HG03520 (cell line): ENCODE measurements at regions not wholly inside any gene's neighbourhood (a gene's known extent, or its start where the extent isn't known, plus 50 kb on each side); places are given as distances from the start of the nearest gene placed in this dataset.
"Not testable (repeated sequence)": the region's sequence is repeated elsewhere in the genome, so short reads cannot be mapped to it uniquely, and the experiment has no call there.

Source experiments
- ATAC-seq: cut with Tn5 transposase; IDR thresholded peaks from one replicate; pipeline ENCODE4 v1.9.1; 2021; ENCODE audit warnings: mild to moderate bottlenecking, moderate library complexity; ENCODE audit not compliant: unreplicated experiment

DNA sequence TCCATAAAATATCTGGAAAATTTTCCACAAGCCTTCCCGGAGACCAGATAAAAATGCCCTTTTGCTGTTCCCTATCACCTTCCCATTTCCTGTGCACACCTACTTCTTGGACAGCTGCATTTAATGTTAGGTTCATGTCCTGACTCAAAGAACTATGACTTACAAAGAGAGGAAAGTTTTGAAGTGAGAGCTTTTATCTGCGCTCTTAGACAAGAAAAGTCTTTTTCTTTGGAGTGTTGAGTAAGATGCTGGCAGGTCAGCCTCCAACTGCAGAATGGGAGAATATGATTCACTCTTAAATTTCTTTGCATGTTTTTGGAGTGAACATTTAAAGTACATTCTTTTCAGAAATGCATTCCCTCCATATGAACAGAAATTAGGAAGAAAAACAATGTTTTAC is 147.3 kb upstream of the DPH6 start:
- ATAC-seq: no peak

DNA sequence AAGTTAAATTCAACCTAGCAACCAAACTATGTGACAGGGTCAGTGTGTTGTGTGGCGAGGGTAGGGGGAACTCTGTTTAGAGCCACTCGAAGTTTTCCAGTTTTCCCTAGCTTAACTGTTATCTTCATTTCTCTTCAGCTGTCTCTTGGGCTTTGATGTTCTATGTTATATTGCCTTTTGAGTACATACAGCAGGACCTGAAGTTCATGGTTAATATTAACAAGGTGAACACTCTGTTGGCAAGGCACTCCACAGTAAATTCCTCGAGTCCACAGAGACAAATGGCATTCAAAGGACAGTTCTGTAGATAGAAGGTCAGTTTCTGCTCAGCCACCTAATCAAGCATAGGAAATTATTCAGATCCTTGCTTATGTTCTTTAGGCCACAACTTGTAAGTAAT is 147.9 kb upstream of the DPH6 start:
- no peak for ATAC-seq

DNA sequence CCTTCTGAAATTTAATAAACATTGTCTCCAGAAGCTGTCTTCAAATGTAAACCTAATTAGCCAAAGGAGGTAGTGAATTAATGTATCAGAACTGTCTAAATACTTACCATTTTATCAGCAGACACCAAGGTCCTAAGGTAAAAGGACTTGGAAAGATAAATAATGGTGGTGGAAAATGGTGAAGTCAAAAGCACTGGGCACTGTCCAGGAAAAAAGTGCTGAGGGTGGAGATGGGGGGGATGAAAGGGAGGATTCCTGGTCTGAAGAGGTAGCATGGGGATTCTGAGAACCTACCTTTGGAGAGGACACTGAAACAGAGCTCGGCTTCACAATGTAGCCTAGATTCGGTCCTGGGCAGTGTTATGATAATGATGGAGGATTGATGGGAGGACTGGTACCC is 149.0 kb upstream of the DPH6 start:
- ATAC-seq: no peak

DNA sequence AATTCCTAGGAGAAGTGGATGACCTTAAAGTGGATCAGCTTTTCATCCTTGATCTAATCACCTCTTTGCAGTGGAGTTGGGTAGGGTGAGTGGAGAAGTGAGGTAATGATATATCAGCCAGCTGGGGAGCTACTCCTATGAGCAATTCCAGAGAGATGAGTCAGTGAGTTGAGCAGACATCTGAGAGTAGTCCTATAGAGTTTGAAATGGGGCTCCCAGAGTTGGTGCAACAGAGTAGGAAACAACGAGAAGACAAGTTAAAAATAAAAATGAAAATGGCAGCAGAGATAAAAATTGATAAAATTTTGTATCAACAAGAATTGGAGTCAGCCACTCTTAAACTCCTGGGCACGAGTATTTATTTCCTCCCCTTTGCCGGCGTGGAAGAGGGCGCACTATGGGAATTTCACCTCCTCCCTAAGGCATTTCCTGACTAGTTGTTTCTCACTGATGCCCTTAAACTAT is 150.8 kb upstream of the DPH6 start:
- no peak for ATAC-seq

DNA sequence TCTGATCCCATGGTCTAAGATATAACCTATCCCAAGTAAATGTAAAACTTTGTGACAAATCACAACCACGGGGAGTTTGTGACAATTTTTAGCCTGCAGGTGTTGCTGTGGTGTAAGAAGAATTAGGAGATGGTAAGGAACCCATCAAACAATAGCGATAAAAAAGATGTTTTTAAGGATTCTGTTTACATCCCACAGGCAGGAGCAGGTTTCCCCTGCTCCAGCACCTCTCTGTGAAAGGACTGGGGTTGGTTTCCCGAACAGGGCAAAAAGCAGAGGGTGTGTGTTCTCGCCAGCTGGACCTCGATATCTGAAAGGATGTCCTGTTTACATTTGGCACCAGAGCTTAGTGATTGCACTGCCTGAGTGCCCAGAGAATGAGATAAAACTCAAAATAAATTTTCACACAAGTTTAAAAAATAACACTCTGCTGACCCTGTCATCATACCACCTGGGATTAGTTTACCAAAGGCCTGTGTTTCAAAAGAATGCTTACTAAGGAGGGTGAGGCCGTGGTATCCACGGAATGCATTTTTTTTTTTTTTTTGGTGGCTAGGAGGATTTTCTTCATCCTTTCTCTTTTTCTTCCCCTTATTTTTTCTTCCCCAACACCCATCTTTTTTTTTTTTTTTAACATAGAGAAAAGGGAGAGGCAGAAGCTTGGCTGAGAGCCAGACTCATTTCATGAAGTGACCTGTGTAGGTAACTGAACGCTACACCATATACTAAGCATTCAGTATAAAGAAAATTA is 151.8 kb upstream of the DPH6 start:
- no peak for ATAC-seq

DNA sequence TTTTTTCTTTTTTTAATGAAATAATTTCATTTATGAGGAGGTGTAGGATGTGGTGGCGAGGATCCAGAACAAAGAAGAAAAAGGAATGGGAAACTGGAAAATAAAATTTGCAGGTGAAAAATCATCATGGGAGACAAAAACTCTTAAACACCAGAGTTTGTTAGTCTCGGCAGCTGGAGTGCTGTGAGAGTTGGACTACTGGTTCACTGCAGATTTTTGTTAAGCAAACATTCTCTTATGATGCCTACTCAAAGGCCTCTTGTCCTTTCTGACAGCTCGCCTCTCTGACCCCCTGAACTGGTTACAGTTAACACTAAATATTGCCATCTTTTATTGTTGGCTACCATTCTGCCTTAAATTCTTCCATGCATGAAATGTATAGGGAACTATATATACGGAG is 152.4 kb upstream of the DPH6 start:
- no peak for ATAC-seq

DNA sequence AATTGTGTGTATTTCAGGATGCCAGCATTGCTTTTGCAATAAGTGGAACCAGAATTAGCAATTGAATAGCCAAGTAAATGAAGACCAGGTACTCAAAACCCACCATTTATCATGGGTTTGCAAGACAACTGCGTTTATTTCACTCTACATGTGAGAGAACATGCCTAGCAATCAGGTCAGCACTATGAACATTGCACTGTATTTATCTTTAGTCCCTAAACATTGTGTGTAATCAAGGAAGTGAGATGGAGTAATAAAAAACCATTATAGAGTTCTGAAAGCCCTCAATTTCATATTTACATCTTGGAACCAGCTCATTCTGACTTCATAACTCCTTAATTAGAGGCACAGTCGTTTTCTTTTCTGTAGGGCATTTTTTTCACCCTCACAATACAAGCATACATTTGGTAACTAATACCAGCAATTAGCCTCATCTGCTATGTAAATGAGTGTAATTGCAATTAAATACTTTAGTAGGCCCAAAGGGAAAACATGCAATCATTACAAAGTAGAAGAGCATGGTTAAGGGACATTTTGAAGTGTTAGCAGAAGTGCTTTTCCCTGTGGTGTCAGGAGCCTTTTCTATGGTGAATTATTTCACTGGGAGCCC is 153.1 kb upstream of the DPH6 start:
- no peak for ATAC-seq

DNA sequence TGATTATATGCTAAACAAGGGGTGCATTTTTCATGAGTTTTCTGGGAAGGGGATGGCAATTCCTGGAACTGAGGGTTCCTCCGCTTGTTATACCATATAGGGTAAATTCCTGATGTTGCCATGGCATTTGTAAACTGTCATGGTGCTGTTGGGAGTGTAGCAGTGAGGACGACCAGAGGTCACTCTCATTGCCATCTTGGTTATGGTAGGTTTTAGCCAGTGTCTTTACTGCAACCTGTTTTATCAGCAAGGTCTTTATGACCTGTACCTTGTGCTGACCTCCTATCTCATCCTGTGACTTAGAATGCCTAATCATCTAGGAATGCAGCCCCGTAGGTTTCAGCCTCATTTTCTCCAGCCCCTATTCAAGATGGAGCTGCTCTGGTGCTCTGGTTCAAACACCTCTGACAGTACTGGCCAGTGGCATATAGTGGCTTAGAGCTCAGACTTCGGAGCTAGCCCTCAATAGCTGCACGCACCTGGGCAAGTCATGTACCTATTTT is 154.2 kb upstream of the DPH6 start:
- ATAC-seq: not testable (repeated sequence)

DNA sequence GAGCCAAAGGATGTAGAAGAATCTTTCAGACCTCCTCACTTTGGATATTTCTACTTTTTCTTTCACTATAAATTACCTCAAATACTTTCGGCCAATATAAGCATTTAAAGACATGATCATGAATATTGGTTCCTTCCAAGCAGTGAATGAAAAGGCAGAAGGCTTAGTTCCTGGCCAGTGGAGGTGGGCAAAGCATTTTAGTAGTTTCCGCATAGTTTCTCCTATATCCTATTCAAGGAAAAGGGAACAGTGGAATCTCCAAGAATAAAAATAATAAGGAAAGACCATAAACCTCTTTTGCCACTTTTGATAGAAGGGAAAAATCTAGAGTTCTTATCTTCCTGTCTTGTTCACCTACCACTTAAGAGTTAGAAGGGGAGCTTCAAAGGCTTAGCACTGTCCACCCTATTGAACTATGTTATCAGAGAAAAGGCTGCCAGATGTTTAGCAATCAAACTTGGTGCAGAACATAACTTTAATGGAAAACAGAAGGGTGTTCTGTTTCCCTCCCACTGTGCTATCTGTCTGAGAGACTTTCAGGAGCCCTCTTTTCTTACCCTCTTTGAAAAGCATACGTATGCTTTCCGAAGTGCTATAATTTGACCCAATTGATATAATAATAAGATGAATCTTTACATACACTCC is 155.6 kb upstream of the DPH6 start:
- ATAC-seq: no peak

DNA sequence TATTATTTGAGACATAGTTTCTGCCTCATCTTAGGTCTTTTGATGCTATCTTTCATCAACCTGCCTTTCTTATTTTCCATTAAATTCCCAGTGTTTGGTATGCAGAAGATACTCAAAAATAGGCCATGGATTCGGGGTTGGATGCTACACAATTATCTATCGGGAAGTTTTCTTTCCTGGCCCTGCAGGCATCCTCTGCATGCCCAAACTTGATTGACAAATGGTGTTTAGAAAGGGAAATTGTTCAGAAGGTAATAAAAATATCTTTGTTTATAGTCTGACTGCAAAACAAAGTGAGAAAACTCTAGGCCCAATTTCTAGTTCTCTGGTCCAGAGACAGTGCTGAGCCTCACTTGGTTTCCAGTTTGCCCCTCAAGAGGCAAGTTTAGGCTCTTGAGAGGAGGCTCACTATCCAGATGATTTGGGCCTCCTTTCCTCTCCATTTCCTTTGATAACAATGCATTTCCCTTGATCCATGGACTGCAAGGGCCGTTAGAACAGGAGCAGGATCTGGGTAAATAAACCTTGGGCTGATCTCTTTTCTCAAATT is 157.1 kb upstream of the DPH6 start:
- no peak for ATAC-seq

DNA sequence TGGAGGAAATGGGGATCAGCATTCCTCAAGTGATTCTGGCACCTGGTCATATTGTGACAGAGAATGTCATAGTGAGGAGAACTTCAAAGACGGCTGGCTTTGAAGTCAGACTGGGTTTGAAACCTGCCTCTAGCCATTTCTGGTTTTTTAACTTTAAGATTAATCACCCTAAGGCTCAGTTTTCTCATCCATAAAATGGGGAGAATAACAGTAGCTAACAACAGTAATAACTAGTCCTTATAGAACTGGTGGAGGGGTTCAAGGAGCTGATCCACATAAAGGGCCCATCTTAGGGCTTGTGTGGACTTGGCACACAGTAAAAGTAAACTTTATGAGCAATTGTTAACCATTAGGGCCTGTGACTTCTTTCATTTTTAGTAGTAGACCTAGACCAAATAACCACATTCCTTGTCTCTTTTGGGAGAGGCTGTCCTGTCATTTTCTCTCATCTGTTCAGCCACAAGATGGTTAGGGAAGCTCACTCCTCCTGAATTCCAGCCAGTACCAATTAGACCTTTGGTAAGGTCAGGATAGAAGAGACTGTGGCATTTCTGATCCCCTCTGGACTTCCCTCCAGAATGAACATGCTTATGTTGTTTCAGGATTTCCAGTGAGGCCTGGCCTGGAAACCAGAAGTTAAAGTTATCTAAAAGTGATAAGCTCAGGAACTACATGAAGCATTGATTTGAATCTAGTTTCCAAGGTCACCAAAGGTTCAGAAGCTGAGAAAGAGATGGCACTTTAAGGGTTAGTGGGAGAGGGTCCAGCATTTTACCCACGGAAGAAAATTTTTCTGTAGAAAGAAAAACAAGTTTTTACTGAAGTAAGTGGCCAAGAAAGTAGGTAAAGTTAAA is 159.3 kb upstream of the DPH6 start:
- no peak for ATAC-seq

DNA sequence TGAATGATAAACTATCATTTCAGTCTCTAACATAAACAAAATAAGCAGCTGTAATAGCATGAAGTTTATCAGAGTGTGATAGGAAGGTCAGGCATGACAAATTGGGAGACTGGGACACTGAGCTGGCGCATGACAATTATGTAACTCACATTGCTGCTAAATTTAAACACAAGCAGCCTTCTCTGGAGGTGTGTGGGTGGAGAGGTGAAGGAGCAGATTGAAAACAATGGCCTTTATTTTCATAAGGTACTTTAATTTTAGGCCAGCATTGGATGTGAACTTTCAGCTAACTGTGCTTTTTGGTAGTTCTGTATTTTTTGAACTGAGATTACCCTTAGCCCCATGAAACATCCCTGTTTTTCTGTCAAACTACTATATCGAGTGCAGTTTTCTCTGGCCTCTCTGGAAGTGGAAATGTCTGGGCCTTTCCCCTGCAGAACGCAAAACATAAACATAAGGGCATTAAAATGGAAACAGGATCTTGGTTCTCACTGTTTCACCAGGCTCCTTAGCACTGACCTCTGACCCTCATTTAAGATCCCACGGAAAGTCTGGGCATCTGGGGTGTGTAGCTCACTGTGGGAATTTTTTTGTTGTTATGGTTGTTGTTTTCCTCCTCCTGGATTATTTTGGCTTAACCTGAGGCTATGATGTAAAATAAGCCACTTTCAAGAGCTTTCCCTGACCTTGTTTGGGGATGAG is 160.1 kb upstream of the DPH6 start:
- ATAC-seq: no peak

DNA sequence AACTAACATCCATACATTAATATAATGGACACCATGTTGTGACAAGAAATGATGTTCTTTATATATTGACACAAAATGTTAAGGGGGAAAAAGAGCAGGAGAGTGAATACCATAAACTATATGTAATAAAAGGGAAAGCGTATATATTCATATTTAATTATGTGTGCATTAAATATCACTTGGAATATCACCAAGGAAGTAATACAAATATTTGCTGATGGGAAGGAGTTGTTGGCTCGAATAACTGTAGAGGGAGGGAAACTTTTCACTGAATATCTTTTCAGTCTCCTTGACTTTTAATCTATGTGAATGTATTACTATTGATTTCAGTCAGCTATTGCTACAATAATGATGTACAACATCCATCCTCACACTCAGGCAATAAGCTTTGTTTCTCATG is 167.0 kb upstream of the DPH6 start:
- ATAC-seq: no peak

DNA sequence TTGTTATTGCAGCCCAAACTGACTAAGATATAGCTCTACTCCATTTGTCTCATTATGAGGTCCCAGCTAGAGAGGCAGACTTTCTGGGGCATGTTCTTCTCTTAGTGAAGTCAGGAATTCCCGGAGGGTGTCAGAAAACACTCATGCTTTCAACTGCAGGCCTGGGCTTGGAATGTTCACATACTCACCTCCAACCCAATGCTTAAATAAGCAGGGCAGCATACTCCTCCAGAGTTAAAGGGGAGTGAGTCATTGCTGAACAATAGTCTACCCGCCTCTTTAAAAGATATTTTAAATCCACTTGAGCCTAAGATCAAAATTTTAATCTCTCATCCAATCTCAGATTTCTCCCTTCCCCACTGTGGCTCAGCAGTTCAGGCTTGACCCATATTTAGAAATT is 167.8 kb upstream of the DPH6 start:
- ATAC-seq: no peak

DNA sequence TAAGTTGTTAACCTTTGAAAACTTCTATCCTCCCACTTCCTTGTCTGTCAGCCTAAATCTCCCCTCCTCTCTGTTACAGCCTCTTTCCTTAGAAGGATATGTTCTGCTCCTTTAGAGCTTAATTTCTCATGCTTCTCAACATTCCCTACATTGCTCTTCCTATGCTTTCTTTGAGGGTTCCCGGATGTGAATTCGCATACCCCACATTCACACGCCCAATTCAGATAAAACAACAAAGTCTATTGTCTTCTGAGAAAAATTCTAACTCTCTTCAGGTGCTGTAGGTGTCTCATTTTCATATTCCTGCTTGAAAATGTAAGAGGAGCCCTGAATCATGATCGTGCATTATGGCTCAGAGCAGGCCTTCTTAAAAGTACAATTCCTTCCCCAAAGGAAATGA is 171.8 kb upstream of the DPH6 start:
- no peak for ATAC-seq

DNA sequence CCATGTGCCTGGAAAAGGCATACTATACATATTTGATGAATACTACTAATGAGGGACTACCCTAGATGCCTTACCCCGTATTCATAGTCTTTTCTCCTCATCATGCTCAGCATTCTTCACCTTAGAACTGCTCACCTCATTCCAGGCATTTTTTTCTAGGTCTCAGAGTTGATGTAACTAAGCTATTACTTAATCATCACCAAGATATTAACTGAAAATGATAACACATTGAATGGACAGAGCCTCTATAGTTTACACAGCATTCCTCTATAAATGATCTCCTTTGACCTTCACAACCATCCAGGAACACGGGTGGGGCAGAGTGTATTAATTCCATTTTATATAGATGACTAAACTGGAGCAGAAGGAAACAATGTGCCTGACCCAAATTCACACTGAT is 174.1 kb upstream of the DPH6 start:
- ATAC-seq: no peak

DNA sequence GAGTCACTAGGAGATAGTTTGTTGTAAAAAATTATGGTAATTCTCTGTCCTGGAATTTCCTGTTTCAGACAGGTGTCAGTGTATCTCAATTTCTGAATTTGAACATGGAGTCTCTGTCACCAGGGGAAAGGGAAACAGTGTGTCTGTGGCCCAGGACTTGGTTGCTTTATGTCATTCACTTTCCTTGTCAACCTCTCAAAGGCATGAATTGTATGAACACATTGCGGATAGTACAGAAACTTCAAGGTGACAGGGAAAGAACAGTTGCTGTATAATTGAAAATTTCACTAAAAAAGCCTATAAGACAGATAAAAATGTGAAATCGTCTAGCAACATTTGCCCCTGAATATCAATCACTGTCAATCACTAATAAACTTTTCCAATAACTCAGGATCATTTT is 175.0 kb upstream of the DPH6 start:
- ATAC-seq: no peak

DNA sequence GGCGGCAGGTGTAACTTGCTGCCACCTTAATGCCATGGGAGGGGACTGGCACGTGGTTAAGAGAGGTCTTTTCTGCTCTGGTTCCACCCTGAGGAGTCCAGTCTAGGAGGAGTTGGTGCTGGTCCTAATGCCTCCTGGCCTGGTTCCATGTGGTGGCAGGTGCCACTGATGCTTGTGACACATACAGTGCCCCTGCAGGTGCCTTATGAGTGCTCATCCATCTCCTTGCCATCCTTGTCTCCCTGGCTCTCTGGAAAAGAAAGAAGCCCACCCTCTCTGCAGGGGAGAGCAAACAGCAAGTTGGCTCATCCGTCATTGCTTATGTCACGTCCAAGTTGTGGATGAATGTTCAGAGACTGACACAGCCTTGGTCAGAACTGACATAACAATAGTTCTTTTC is 175.8 kb upstream of the DPH6 start:
- ATAC-seq: no peak

DNA sequence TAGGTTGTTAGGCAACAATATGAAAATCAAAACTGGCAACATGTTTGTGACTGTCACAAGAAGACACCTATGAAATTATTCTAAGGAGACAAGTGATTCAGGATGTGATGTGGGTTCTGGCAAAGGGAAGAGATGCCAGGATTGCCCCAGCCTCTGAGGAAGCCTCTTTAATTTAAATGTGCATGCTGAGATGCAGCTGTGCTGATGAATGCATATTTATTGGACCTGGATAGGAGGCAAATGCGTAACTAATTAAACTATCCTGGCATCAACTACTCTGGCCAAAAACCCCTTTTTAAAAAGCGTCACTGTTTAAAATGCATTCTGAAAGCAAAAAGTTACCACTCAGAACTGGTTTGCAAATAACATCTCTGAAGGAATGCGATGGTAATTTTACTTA is 176.5 kb upstream of the DPH6 start:
- ATAC-seq: no peak

DNA sequence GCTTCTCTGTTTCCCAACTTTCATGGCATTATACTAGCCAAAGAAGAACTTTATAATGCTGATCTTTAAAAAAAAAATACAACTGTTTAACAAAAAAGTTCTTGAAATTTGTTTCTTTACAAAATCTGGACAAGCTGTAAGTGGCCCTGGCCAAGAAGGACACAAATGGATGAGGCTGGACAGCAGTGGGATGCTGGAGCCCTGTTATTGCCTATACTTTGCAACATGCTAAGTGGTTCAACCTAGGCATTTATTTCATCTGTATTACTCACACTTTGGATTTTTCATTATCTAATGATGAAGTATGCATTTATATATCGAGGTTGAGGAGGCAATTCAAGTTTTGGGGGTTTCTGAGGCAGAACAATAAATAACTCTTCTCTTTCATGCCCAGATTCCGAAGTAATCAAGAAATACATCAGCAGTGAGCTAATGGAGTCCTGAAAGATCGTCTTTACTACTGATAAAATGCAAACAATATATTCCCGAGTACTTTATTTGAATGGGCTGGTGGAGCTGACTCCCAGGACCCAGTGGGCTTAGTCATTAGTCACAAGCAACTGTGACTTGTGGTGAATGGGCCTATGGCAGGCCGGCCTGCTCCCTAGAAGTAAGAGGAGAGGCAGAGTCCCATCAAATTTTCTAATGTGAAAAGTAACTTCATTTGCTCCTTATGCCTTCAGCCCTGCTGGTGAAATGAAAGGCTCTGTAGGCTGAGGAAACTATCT is 177.3 kb upstream of the DPH6 start:
- ATAC-seq: no peak
